Nephron (organoid): ENCODE measurements at regions not wholly inside any gene's neighbourhood (a gene's known extent, or its start where the extent isn't known, plus 50 kb on each side); places are given as distances from the start of the nearest gene placed in this dataset.

Experiments
- H3K27ac Mint-ChIP-seq, 3 experiments: 2 replicates each; pipeline ENCODE4 v1.8.0; 2020; ENCODE audit warnings: mixed read lengths in 3 of 3, mild to moderate bottlenecking in 2 of 3, moderate library complexity in 1 of 3
- H3K27me3 Mint-ChIP-seq: 2 replicates; pipeline ENCODE4 v1.8.0; 2021; ENCODE audit warnings: low read depth, mild to moderate bottlenecking, moderate library complexity, mixed read lengths
- H3K36me3 Mint-ChIP-seq: 2 replicates; pipeline ENCODE4 v1.8.0; 2020; ENCODE audit warnings: low read depth, mixed read lengths
- H3K4me1 Mint-ChIP-seq: 2 replicates; pipeline ENCODE4 v1.8.0; 2020; ENCODE audit warnings: mixed read lengths
- H3K4me3 Mint-ChIP-seq, 3 experiments: 2 replicates each; pipeline ENCODE4 v1.8.0; 2020; ENCODE audit warnings: mild to moderate bottlenecking in 3 of 3, mixed read lengths in 3 of 3, moderate library complexity in 2 of 3
- H3K9me3 Mint-ChIP-seq: 2 replicates; pipeline ENCODE4 v1.8.0; 2020; ENCODE audit warnings: mixed read lengths
- CTCF ChIP-seq, 3 experiments: fragments of 200-600 bp; sonication (generic); IDR thresholded peaks; one replicate each; pipeline ENCODE4 v1.5.0; 2021; ENCODE audit warnings: antibody characterized with exemption in 3 of 3; ENCODE audit not compliant: unreplicated experiment in 3 of 3

DNA sequence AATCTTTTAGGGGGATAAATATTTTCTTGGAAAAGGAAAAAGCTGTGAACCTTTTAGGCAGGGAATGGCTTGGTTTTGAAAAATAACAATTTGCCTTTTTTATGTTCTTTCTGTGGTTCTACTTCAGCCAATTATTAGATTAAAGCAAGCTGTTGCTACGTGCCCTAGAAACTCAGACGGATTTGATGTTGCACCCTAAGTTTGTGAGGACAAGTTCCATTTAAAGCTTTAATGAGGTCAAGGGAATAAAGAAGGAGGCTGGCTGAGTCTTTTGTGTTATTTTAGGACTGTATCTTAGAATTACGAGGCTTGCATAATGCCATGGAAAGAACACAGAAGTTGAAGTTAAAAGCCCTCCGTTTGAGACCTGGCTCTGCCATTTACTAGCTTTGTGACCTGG lies 216.9 kb downstream of the NUF2 start:
- Mint-ChIP-seq H3K27me3 (no peaks in the 10 kb centered on the region), H3K36me3 (no peaks in the 10 kb centered on the region), H3K27ac (peak overlapping the region; percentile 71 to 81 (median 72)), H3K4me3 (no peak overlapping the region), H3K9me3 (no peaks in the 10 kb centered on the region), H3K4me1 (peaks cover 29% of the 10 kb centered on the region)
- TF ChIP-seq CTCF (IDR thresholded peaks at IDR 0.05; ENCODE audit: unreplicated experiment in 3 of 3), result no peak

- H3K27me3 Mint-ChIP-seq, result no peaks in the 10 kb centered on the region
- peaks cover 28% of the 10 kb centered on the region for H3K4me1 Mint-ChIP-seq
- H3K36me3 Mint-ChIP-seq, result no peaks in the 10 kb centered on the region
- TF ChIP-seq CTCF (IDR thresholded peaks at IDR 0.05; ENCODE audit: unreplicated experiment in 3 of 3), result no peak
- H3K4me3 Mint-ChIP-seq, result no peak overlapping the region
- no peaks in the 10 kb centered on the region for H3K9me3 Mint-ChIP-seq
- H3K27ac Mint-ChIP-seq, result no peak overlapping the region
Observed at GRCh38 chr1:163540727-163541126, 219.0 kb downstream of the NUF2 start.

DNA sequence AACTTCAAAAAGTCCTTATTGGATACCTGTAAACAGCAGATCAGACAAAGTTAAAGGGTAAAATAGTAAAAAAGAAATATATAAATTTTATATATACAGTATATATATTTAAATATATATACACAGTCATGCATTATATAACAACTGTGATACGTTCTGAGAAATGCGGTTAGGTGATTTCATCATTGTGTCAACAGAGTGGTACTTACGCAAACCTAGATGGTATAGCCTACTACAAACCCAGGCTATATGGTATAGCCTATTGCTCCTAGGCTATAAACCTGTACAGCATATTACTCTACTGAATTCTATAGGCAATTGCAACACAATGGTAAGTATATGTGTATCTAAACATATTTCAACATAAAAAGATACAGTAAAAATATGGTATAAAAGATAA lies 222.7 kb downstream of the NUF2 start:
- no peak overlapping the region for H3K27ac Mint-ChIP-seq
- no peaks in the 10 kb centered on the region for H3K9me3 Mint-ChIP-seq
- no peaks in the 10 kb centered on the region for H3K4me1 Mint-ChIP-seq
- no peaks in the 10 kb centered on the region for H3K36me3 Mint-ChIP-seq
- no peak for TF ChIP-seq CTCF (IDR thresholded peaks at IDR 0.05; ENCODE audit: unreplicated experiment in 3 of 3)
- no peak overlapping the region for H3K4me3 Mint-ChIP-seq
- H3K27me3 Mint-ChIP-seq, result no peaks in the 10 kb centered on the region

DNA sequence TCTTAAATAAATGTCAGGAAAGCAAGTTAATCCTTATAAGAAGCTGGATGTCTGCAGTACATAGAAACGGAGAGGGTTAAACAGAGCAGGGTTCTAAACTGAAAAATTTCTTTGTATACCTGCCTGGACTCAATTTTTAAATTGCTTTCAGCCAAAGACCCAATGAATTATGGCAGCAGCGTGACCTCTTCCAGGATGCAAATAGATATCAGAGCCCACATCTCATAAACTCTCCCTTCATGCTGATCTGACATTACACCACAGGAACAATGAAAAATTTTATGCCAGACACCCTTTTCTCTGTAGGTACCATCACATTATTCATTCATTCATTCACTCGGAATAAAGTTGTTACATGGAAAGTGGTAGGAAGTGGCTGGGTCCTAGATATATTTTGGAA lies 236.4 kb downstream of the NUF2 start:
- H3K9me3 Mint-ChIP-seq, result peaks cover 8% of the 10 kb centered on the region
- peaks cover 15% of the 10 kb centered on the region for H3K4me1 Mint-ChIP-seq
- H3K27me3 Mint-ChIP-seq, result no peaks in the 10 kb centered on the region
- no peak overlapping the region for H3K4me3 Mint-ChIP-seq
- TF ChIP-seq CTCF (IDR thresholded peaks at IDR 0.05; ENCODE audit: unreplicated experiment in 3 of 3), result no peak
- peaks cover 7% of the 10 kb centered on the region for H3K36me3 Mint-ChIP-seq
- H3K27ac Mint-ChIP-seq, result no peak overlapping the region

DNA sequence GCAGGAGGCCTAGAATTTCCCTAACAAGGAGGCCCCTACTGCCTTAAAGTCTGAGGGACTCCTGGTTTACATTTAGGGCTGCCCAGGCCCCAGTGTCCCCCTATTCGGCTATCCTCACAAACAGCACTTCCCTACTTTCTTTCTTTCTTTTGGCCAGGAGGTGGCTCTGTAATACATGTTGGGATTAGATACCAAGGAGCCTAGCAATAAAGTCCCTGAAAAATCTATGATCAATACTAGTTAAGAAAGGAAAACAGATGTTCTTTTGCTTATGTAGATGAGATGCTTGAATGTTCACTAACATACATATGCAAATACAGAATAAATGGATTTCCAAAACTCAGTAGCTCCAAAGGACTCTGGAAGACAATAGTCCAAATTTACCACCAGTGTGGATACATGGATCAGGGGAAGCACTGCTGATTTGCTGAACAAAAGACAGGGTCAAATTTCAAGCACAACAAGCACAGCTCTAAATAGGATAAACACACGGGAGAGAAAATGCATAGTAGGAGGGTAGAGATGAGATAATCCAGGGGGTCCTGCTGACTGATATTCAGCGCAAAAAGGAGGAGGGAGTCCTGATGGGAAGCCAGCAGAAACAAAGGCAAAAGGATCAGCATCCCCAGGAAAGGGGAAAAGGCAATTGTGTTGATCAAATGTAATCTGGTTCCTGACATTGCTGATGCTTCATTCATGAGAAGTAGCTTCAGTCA lies 240.0 kb downstream of the NUF2 start:
- Mint-ChIP-seq H3K27ac (peak overlapping the region; percentile 14 to 44 (median 36)), H3K9me3 (no peaks in the 10 kb centered on the region), H3K27me3 (no peaks in the 10 kb centered on the region), H3K36me3 (no peaks in the 10 kb centered on the region), H3K4me1 (peaks cover 25% of the 10 kb centered on the region), H3K4me3 (no peak overlapping the region)
- TF ChIP-seq CTCF (IDR thresholded peaks at IDR 0.05; ENCODE audit: unreplicated experiment in 3 of 3), result peak; percentile 47 to 59 (median 56)

DNA sequence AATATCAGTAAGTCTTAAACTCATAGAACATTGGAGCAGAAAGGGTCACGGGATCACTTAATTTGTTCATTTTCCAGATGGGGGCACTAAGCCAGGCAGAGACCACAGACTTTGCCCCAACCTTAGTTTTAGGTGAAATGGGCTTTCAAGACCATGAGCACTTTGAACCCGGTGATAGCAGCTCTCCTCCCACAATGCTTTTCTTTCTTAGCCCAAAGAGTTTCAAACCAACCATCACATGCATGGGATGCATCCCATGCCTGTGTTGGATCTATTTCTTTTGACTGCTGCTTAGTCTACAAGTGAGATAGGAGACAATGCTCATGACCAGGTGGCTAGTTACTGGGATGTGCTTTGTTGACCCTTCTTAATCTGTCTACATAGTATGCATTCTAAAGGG lies 240.6 kb downstream of the NUF2 start:
- peaks cover 24% of the 10 kb centered on the region for H3K4me1 Mint-ChIP-seq
- H3K36me3 Mint-ChIP-seq, result no peaks in the 10 kb centered on the region
- peak overlapping the region in 1 of 3 experiments; percentile 9 for H3K27ac Mint-ChIP-seq
- TF ChIP-seq CTCF (IDR thresholded peaks at IDR 0.05; ENCODE audit: unreplicated experiment in 3 of 3), result no peak
- H3K4me3 Mint-ChIP-seq, result no peak overlapping the region
- H3K9me3 Mint-ChIP-seq, result no peaks in the 10 kb centered on the region
- no peaks in the 10 kb centered on the region for H3K27me3 Mint-ChIP-seq
